PC-3 (cell line): ENCODE measurements at regions not wholly inside any gene's neighbourhood (a gene's known extent, or its start where the extent isn't known, plus 50 kb on each side); places are given as distances from the start of the nearest gene placed in this dataset.

Experiments used
- CTCF ChIP-seq: fragments of 300-600 bp; sonication (generic); conservative IDR thresholded peaks from 2 replicates; pipeline ENCODE4 v1.5.1; 2017; ENCODE audit warnings: antibody characterized with exemption, low read depth, mild to moderate bottlenecking, low read length
- EZH2 ChIP-seq: fragments of 300-600 bp; sonication (generic); IDR thresholded peaks from one replicate; pipeline ENCODE4 v1.6.1; 2017; ENCODE audit warnings: antibody characterized with exemption, mild to moderate bottlenecking, low read length; ENCODE audit not compliant: unreplicated experiment

- TF ChIP-seq EZH2 (no peak), CTCF (no peak)
Observed at GRCh38 chr6:155890409-155890808, 434.8 kb upstream of the NOX3 start.
